ENCODE measurements at regions not wholly inside any gene's neighbourhood (a gene's known extent, or its start where the extent isn't known, plus 50 kb on each side); places are given as distances from the start of the nearest gene placed in this dataset.
"Not testable (repeated sequence)": the region's sequence is repeated elsewhere in the genome, so short reads cannot be mapped to it uniquely, and the experiment has no call there.

- Histone ChIP-seq H3K9me3 (replicated peaks; ENCODE audit: insufficient read depth, low read length) (no peaks in the 10 kb centered on the region), H3K4me3 (ENCODE audit: low read length) (no peak overlapping the region), H3K27ac (ENCODE audit: low read length) (no peak overlapping the region), H3K79me2 (ENCODE audit: low read length) (no peaks in the 10 kb centered on the region), H2AFZ (ENCODE audit: low read length) (no peak overlapping the region), H3K4me2 (ENCODE audit: low read depth, low read length) (no peak overlapping the region), H4K20me1 (ENCODE audit: insufficient read depth, low read length) (no peaks in the 10 kb centered on the region), H3K27me3 (replicated peaks; ENCODE audit: insufficient read depth, low read length) (no peaks in the 10 kb centered on the region), H3F3A (ENCODE audit: insufficient read depth, low read length) (no peaks in the 10 kb centered on the region), H3K9ac (ENCODE audit: low read length) (no peak overlapping the region), H3K4me1 (ENCODE audit: low read length) (no peaks in the 10 kb centered on the region), H3K36me3 (replicated peaks; ENCODE audit: insufficient read depth, low read length) (no peaks in the 10 kb centered on the region), H3K9me2 (replicated peaks; ENCODE audit: insufficient read depth, low read length) (no peaks in the 10 kb centered on the region)
- TF ChIP-seq EZH2phosphoT487 (IDR thresholded peaks at IDR 0.05; ENCODE audit: low read length) (no peak), EZH2 (optimal IDR thresholded peaks at IDR 0.05; ENCODE audit: low read depth, low read length) (no peak), CTCF (IDR thresholded peaks at IDR 0.05; ENCODE audit: low read length) (no peak)
- no peak for DNase-seq
Observed at GRCh38 chr15:69562116-69562515, 109.5 kb downstream of the RPLP1 start.

GRCh38 chr15:69562564-69562963, 109.9 kb downstream of the RPLP1 start:
- Histone ChIP-seq H2AFZ (ENCODE audit: low read length) (no peak overlapping the region), H4K20me1 (ENCODE audit: insufficient read depth, low read length) (no peaks in the 10 kb centered on the region), H3K4me2 (ENCODE audit: low read depth, low read length) (no peak overlapping the region), H3K4me3 (ENCODE audit: low read length) (no peak overlapping the region), H3K9me2 (replicated peaks; ENCODE audit: insufficient read depth, low read length) (no peaks in the 10 kb centered on the region), H3K9me3 (replicated peaks; ENCODE audit: insufficient read depth, low read length) (no peaks in the 10 kb centered on the region), H3K79me2 (ENCODE audit: low read length) (no peaks in the 10 kb centered on the region), H3K27ac (ENCODE audit: low read length) (no peak overlapping the region), H3K4me1 (ENCODE audit: low read length) (no peaks in the 10 kb centered on the region), H3K36me3 (replicated peaks; ENCODE audit: insufficient read depth, low read length) (no peaks in the 10 kb centered on the region), H3F3A (ENCODE audit: insufficient read depth, low read length) (no peaks in the 10 kb centered on the region), H3K9ac (ENCODE audit: low read length) (no peak overlapping the region), H3K27me3 (replicated peaks; ENCODE audit: insufficient read depth, low read length) (no peaks in the 10 kb centered on the region)
- TF ChIP-seq EZH2phosphoT487 (IDR thresholded peaks at IDR 0.05; ENCODE audit: low read length) (no peak), CTCF (IDR thresholded peaks at IDR 0.05; ENCODE audit: low read length) (no peak), EZH2 (optimal IDR thresholded peaks at IDR 0.05; ENCODE audit: low read depth, low read length) (no peak)
- no peak for DNase-seq

GRCh38 chr15:69565066-69565655, 112.5 kb downstream of the RPLP1 start:
- TF ChIP-seq EZH2 (optimal IDR thresholded peaks at IDR 0.05; ENCODE audit: low read depth, low read length) (no peak), EZH2phosphoT487 (IDR thresholded peaks at IDR 0.05; ENCODE audit: low read length) (no peak), CTCF (IDR thresholded peaks at IDR 0.05; ENCODE audit: low read length) (no peak)
- no peaks in the 10 kb centered on the region for H3K27me3 ChIP-seq (replicated peaks; ENCODE audit: insufficient read depth, low read length)

GRCh38 chr15:69567238-69567760, 114.7 kb downstream of the RPLP1 start:
- H3K27me3 ChIP-seq (replicated peaks; ENCODE audit: insufficient read depth, low read length); H3F3A ChIP-seq (ENCODE audit: insufficient read depth, low read length); H3K4me1 ChIP-seq (ENCODE audit: low read length); H3K4me3 ChIP-seq (ENCODE audit: low read length); H3K9me3 ChIP-seq (replicated peaks; ENCODE audit: insufficient read depth, low read length); H3K9ac ChIP-seq (ENCODE audit: low read length); H3K27ac ChIP-seq (ENCODE audit: low read length); H4K20me1 ChIP-seq (ENCODE audit: insufficient read depth, low read length); H3K36me3 ChIP-seq (replicated peaks; ENCODE audit: insufficient read depth, low read length); H3K79me2 ChIP-seq (ENCODE audit: low read length); H3K4me2 ChIP-seq (ENCODE audit: low read depth, low read length); DNase-seq; H2AFZ ChIP-seq (ENCODE audit: low read length); H3K9me2 ChIP-seq (replicated peaks; ENCODE audit: insufficient read depth, low read length): not testable (repeated sequence)

More at GRCh38 chr15:69565066-69565655, 112.5 kb downstream of the RPLP1 start:
- Histone ChIP-seq H3K9me2 (replicated peaks; ENCODE audit: insufficient read depth, low read length) (no peaks in the 10 kb centered on the region), H3K9me3 (replicated peaks; ENCODE audit: insufficient read depth, low read length) (no peaks in the 10 kb centered on the region), H3K27ac (ENCODE audit: low read length) (no peak overlapping the region), H3K4me3 (ENCODE audit: low read length) (no peak overlapping the region), H2AFZ (ENCODE audit: low read length) (no peak overlapping the region), H3F3A (ENCODE audit: insufficient read depth, low read length) (no peaks in the 10 kb centered on the region), H3K79me2 (ENCODE audit: low read length) (no peaks in the 10 kb centered on the region), H3K4me2 (ENCODE audit: low read depth, low read length) (no peak overlapping the region), H3K36me3 (replicated peaks; ENCODE audit: insufficient read depth, low read length) (no peaks in the 10 kb centered on the region), H3K4me1 (ENCODE audit: low read length) (no peaks in the 10 kb centered on the region), H3K9ac (ENCODE audit: low read length) (no peak overlapping the region), H4K20me1 (ENCODE audit: insufficient read depth, low read length) (no peaks in the 10 kb centered on the region)
- DNase-seq = no peak

Data from MM.1S (cell line).